ENCODE measurements at regions not wholly inside any gene's neighbourhood (a gene's known extent, or its start where the extent isn't known, plus 50 kb on each side); places are given as distances from the start of the nearest gene placed in this dataset.

DNA sequence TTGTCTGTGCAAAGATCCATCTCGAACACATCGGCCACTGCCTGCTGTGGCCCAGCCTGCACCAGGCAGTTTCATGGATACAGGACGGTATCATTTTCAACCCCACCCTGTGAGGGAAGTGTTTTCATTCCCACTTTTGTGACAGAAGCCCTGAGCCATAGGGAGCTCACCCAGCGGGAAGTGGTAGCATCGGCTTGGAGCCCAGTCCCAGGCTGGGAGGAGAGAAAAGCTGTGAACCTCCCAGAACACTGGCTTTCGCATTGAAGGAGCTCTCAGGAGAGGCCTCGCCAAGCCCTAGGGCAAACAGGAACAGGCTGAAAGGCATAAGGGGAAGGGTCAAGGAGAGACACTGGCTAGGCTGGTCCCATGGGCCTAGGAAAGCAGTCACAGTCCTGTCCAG, 166.1 kb downstream of the TFCP2L1 start:
- TF ChIP-seq TCF12 (IDR thresholded peaks at IDR 0.05; ENCODE audit: low read depth): no peak
- TF ChIP-seq CEBPB (IDR thresholded peaks at IDR 0.05): no peak
- no peak for TF ChIP-seq EGR1 (IDR thresholded peaks at IDR 0.05)
- TF ChIP-seq, protein P1, sequence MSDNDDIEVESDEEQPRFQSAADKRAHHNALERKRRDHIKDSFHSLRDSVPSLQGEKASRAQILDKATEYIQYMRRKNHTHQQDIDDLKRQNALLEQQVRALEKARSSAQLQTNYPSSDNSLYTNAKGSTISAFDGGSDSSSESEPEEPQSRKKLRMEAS (IDR thresholded peaks at IDR 0.05): no peak
- no peak for TF ChIP-seq TAF1 (IDR thresholded peaks at IDR 0.05; ENCODE audit: low read depth)
- TF ChIP-seq RAD21 (IDR thresholded peaks at IDR 0.05; ENCODE audit: low read depth): no peak
- no peak for TF ChIP-seq EP300 (IDR thresholded peaks at IDR 0.05; ENCODE audit: borderline replicate concordance)
- TF ChIP-seq, protein P2, sequence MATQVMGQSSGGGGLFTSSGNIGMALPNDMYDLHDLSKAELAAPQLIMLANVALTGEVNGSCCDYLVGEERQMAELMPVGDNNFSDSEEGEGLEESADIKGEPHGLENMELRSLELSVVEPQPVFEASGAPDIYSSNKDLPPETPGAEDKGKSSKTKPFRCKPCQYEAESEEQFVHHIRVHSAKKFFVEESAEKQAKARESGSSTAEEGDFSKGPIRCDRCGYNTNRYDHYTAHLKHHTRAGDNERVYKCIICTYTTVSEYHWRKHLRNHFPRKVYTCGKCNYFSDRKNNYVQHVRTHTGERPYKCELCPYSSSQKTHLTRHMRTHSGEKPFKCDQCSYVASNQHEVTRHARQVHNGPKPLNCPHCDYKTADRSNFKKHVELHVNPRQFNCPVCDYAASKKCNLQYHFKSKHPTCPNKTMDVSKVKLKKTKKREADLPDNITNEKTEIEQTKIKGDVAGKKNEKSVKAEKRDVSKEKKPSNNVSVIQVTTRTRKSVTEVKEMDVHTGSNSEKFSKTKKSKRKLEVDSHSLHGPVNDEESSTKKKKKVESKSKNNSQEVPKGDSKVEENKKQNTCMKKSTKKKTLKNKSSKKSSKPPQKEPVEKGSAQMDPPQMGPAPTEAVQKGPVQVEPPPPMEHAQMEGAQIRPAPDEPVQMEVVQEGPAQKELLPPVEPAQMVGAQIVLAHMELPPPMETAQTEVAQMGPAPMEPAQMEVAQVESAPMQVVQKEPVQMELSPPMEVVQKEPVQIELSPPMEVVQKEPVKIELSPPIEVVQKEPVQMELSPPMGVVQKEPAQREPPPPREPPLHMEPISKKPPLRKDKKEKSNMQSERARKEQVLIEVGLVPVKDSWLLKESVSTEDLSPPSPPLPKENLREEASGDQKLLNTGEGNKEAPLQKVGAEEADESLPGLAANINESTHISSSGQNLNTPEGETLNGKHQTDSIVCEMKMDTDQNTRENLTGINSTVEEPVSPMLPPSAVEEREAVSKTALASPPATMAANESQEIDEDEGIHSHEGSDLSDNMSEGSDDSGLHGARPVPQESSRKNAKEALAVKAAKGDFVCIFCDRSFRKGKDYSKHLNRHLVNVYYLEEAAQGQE (IDR thresholded peaks at IDR 0.05; ENCODE audit: low read depth): no peak
